NCI-H1092 (cell line): ENCODE measurements at regions not wholly inside any gene's neighbourhood (a gene's known extent, or its start where the extent isn't known, plus 50 kb on each side); places are given as distances from the start of the nearest gene placed in this dataset.

ENCODE experiments used
- DNase-seq: peaks from one replicate; lab custom pipeline; 2025; lab: John Stamatoyannopoulos, UW

GRCh38 chr12:22991250-22991844, 366.4 kb downstream of the ETNK1 start:
- no peak for DNase-seq

DNA sequence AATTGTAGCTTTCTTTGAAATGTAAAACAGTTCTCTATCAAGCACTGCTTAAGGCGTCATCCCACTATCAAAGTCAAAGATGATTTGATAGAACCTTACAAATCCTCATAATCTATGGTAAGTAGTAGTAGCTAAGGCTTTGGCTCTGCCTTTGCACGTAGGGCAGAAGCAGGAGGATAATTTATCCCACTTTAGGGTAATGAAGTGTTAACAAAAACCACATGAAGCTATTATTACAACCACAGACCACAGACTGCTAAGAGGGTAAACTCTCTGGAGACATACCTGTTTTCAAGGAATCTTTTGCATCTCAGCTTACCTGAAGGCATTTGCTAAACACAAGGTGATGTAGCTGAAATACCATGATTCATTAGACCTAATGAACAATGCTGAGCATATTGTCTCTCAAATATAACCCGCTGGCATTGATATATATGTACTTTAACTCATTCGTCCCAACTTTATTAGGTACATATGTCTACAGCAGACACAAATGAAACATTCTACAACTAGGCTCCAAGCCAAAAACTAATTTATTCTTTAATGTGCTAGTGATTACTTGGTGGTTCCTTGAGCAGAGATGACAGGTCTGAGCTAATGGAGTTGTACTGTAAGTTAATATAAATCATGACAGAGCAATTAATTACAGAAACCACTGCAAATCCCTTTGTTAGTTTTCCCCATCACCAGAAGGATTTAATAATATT, 368.8 kb downstream of the ETNK1 start:
- no peak for DNase-seq

DNA sequence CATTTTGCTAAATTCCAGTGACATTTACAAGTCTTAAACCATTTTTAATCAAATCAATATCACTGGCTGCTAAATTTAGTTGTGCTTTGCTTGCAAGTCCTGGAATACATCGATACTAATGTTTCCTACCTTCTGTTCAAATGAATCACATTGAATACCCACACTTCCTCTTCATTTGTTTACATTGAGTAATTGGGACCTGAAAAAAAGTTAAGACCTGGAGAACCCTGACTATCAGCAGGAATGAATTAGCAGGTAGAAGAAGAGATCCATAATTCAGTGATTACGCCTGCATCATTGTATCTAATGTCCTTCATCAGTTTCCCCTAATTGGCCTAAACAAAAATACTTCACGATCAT, 369.3 kb downstream of the ETNK1 start:
- no peak for DNase-seq

GRCh38 chr12:23001487-23001886, 376.5 kb downstream of the ETNK1 start:
- no peak for DNase-seq

DNA sequence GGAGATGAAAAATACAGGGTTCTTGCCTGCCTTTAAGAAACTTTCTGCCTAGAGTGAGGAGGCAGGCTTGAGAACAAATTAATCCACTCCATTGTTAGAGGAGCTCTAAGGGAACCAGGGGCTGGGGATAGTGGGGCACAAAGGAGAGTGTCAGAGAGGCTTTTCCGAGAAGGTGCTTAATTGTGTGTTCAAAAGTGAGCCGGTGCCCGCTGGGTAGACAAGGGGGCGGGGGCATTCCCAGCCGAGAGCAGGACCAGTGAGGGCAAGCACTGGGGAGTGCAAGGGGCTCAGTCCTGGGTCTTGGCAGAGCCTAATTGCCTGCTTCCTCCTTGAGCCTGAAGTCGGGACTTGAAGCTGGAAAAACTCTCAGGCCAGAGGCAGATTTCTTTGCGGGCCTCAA, 377.4 kb downstream of the ETNK1 start:
- no peak for DNase-seq

DNA sequence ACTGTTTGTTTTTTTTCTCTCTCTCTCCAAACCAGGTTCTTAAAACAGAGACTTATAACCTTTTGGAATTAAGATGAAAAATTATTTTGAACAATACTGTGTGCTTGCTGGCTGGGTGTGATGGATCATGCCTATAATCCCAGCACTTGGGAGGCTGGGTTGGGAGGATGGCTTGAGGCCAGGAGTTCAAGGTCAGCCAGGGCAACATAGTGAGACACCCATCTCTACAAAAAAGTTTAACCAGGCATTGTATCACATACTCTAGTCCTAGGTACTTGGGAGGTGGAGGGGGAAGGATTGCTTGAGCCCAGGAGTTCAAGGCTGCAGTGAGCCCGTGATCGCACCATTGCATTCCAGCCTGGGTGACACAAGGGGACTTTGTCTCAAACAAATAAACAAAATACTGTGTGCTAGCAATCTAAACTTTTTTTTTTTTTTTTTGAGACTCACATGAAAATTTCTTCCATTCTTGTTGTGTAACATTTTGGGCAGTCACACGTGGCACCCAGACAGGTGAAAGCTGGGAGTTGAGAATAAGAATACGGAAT, 379.6 kb downstream of the ETNK1 start:
- no peak for DNase-seq

- no peak for DNase-seq
Observed at GRCh38 chr12:23005387-23005786, 380.4 kb downstream of the ETNK1 start.

DNA sequence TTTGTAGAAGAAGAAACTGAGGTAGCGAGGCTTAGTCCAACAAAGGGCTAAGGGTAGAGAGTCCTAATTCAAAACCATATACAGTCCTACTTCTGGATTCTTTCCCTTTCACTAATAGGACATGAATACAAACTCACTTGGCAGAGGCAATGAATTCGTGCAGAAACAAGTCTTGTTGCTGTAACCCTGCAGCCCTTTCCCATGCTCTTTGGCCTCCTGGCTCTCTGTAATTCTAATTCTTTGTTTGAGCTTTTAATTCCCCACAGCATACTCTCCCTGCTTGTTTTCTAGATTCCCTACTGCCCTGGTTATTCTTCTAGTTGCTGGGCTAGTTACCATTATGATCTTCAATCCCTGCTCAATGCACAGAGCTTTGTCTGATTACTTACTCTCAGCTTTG, 381.4 kb downstream of the ETNK1 start:
- DNase-seq, result no peak

DNA sequence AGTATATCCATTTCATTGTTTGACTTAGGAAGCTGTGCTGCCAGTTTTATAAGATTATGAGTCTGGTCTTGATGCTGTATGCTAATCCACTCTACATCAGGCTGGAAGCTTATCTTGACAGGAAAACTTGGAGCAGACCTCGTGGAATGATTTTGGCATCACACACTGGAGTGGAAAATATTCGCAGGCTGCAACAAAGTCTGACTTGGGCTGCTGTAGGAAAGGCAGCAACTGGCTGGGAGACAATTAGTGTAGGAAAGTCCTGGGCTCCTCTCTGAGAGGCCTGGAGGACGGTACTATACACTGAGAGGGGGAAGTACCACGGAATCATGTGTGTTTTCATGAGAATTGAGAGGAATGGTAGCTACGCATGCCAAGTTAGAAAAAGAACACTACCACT, 383.7 kb downstream of the ETNK1 start:
- DNase-seq, result no peak

DNA sequence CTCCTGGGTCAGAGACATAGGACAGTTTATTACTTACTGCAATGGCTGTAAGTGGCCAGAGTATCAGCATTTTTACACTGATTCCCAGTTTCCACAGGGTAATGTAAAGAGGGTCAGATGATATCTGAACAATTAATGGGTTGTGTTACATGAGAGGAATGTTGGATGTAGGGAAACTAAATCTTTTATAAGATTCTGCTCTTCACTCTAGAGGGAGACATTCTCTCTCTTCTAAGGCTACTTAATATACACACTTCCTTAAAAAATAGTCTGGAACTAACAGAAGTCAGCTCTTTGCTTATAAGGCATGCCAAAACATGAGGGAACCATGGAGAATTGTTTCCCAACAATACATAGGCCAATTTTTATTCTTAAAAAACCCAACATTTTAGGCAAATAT, 389.8 kb downstream of the ETNK1 start:
- DNase-seq, result no peak

GRCh38 chr12:23025372-23026016, 400.5 kb downstream of the ETNK1 start:
- DNase-seq, result no peak

DNA sequence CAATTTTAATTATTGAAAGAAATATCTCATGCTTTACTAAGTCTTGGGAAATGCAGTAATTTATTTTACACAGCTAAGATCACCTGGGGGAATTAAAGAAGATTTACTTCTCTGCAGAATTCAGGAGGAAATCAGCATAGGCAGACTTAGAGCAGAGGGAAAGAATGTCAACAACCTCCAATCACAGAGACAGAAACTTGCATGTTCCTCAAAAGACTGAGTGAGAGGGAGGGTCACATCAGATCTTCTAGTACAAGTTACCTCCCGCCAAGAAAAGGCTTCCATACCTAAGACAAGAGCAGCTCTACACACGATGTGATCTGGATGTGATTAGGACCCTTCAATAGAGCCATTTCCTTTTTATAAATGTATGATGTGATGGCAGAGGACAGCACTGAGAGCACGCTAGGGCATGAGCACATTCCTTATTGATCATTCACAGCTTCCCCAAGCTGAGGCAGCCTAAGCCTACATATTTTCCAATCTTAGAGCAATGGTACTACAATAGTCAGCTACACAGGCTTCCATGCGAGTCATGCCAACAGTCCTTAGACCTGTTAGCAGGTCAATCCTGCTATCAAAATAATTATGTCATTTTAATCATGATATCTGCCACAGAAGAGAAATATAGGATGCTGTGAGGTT, 403.3 kb downstream of the ETNK1 start:
- no peak for DNase-seq

DNA sequence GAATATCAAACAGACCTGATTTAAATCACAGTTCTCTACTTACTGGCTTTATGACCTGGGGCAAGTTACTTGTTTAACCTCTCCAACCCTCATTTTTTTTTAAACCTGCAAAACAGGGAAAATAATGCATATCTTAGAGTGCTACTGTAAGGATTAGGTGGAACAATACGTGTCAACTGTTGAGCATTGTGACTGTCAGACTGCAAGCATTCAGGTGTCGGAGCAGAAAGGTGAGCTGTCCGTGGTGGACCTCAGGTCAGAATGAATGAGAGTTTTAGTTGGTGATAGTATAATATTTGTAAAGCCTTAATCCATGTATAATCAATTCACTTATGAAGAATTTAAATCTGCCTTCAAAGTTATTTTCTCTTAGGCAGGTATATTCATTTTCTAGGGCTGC, 404.2 kb downstream of the ETNK1 start:
- DNase-seq, result no peak

DNA sequence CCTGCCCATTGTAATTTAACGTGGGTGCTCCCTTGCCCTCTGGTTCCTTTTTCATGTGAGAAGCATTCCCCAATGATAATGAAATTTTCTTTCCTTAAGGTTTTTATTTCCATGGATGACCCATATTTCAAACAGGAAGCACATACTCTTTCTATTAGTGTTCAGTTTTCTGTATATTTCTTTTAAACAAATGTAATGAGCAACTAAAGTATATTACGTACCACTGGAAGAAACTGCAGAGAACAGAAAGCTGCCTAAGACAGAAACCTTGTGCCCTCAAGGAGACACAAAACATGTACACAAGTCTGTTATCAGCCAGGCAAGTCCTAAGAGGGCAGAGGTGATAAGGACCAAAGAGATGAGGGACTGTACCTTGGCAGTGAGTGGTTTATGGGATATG, 414.9 kb downstream of the ETNK1 start:
- no peak for DNase-seq

DNA sequence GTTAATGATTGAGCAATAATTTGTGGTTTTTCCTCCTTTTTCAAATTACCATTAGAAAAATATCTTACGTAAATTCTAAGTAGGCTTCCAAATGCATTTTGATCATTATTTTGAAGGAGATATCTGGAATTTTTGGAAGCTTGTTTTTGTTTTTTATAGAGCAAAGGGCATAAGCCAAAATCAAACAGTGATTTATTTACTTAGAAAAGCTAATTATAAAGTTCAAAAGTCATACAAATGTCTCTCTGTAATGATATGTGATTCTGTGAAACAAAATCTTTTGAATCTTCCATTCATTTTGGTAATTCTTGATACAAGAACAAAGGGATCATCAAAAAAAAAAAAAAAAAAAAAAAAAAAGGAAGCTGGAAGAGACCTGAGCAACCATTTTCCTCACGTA, 416.8 kb downstream of the ETNK1 start:
- no peak for DNase-seq

- no peak for DNase-seq
Observed at GRCh38 chr12:23043646-23044045, 418.7 kb downstream of the ETNK1 start.

- DNase-seq, result no peak
Observed at GRCh38 chr12:23049180-23049579, 424.2 kb downstream of the ETNK1 start.

DNA sequence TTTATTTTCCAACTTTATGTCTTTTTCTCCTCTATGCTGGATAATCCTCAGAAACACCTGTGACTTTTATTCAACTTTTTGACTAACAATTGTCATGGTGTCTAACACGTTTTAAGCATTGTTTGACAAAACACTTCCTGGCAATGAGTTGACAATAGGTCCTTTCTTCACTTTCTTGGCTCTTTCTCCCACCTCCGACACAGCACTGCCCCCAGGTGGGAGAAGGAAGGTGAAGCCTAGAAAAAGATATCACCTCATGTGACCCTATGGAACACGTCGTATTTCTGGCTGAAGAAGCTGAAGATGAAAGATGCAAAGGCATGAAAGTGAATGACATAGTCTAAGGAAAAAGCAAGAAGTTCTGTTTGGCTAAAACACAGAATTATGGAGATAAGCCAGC, 430.0 kb downstream of the ETNK1 start:
- DNase-seq, result no peak

DNA sequence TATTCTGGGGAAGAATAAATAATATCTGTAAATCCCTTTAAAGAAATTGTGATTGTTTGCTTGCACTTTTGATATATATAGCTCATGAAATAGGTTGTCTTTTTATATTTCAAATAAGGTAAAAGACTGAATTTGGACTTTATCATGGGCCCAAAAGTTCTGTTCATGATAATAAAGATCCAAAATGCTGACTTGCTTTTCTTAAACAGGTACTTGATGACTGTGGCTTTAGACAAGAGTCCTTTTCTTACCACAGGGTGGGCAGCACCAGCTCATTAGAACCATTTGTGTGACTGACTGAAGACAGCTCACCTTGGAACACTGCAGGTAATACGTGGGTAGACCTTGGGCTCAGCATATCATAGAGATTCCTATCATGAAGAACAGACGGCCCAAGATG, 432.6 kb downstream of the ETNK1 start:
- no peak for DNase-seq

- no peak for DNase-seq
Observed at GRCh38 chr12:23060161-23060560, 435.2 kb downstream of the ETNK1 start.

- DNase-seq, result no peak
Observed at GRCh38 chr12:23063206-23063605, 438.2 kb downstream of the ETNK1 start.

GRCh38 chr12:23066095-23066494, 441.1 kb downstream of the ETNK1 start:
- no peak for DNase-seq

GRCh38 chr12:23083267-23083666, 458.3 kb downstream of the ETNK1 start:
- DNase-seq, result no peak
